OCI-LY1 (cell line): ENCODE measurements at regions not wholly inside any gene's neighbourhood (a gene's known extent, or its start where the extent isn't known, plus 50 kb on each side); places are given as distances from the start of the nearest gene placed in this dataset.

Experiments used
- CTCF ChIP-seq: fragments of 200-600 bp; sonication (generic), shearing (Covaris generic); IDR thresholded peaks from 2 replicates; pipeline ENCODE4 v1.5.1; 2017; ENCODE audit warnings: mild to moderate bottlenecking, antibody characterized with exemption, low read length, moderate library complexity, mixed read lengths
- EZH2 ChIP-seq: fragments of 200-600 bp; sonication (generic), shearing (Covaris generic); IDR thresholded peaks from 2 replicates; pipeline ENCODE4 v1.8.0; 2017; ENCODE audit warnings: borderline replicate concordance, mixed run types, mild to moderate bottlenecking, antibody characterized with exemption, low read length, moderate library complexity, mixed read lengths

DNA sequence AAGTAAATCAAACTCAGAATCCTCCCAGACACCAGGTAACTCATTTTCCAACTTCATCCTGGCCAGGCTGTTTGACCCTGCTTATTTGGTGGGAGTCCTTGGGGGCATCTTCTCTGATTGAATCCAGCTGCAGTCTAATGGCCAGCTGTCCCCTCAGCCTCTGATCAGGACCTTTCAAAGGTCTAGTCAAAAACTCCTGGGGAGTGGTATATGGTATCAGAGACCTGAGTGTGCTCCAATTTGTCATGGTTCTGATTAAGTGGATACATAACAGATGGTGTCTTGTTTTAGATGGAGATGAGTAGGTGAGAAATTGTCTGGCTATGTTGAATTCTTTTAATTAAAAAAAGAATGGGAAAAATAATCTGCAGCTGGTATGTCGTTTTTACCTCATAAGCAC lies 842.6 kb upstream of the ACVR2A start:
- TF ChIP-seq CTCF (no peak), EZH2 (no peak)
